DOHH2 (cell line): ENCODE measurements at regions not wholly inside any gene's neighbourhood (a gene's known extent, or its start where the extent isn't known, plus 50 kb on each side); places are given as distances from the start of the nearest gene placed in this dataset.

Experiments
- CTCF ChIP-seq: fragments of 200-600 bp; sonication (generic); IDR thresholded peaks from one replicate; pipeline ENCODE4 v1.5.1; 2014; ENCODE audit warnings: antibody characterized with exemption, mild to moderate bottlenecking, low read depth, low read length; ENCODE audit not compliant: poor library complexity, severe bottlenecking
- EZH2phosphoT487 ChIP-seq: fragments of 200-600 bp; sonication (generic); IDR thresholded peaks from 2 replicates; pipeline ENCODE4 v1.6.1; 2017; ENCODE audit warnings: borderline replicate concordance, mild to moderate bottlenecking, antibody characterized with exemption, low read length, moderate library complexity, mixed read lengths

GRCh38 chr6:43976706-43977403 is 150.4 kb downstream of the MRPL14 start:
- TF ChIP-seq CTCF (no peak), EZH2phosphoT487 (no peak)
